Liver (tissue), 6 donors: ENCODE measurements at regions not wholly inside any gene's neighbourhood (a gene's known extent, or its start where the extent isn't known, plus 50 kb on each side); places are given as distances from the start of the nearest gene placed in this dataset.
"Not testable (repeated sequence)": the region's sequence is repeated elsewhere in the genome, so short reads cannot be mapped to it uniquely, and the experiment has no call there.

ENCODE experiments used
- DNase-seq: peaks from one replicate; pipeline ENCODE4 v3.0.0-alpha.2; 2017; ENCODE audit warnings: low spot score
- H3K27ac ChIP-seq, 2 donors: one replicate each; pipeline ENCODE4 v1.7.0; 2013; ENCODE audit warnings: inconsistent platforms in 2 of 2, low read length in 2 of 2, control low read depth in 1 of 2, low read depth in 1 of 2, mild to moderate bottlenecking in 1 of 2
- H3K27me3 ChIP-seq, 4 donors: one replicate each; pipeline versions ENCODE4 v1.6.1 to v1.7.0; 2013; ENCODE audit warnings: low read length in 3 of 4, inconsistent platforms in 1 of 4, mild to moderate bottlenecking in 1 of 4, moderate library complexity in 1 of 4; ENCODE audit not compliant: control insufficient read depth in 4 of 4, insufficient read depth in 4 of 4
- H3K36me3 ChIP-seq, 4 donors: one replicate each; pipeline versions ENCODE4 v1.6.1 to v1.7.0; 2013; ENCODE audit warnings: low read length in 3 of 4, mild to moderate bottlenecking in 3 of 4, low read depth in 1 of 4, moderate library complexity in 1 of 4; ENCODE audit not compliant: control insufficient read depth in 4 of 4, insufficient read depth in 3 of 4
- H3K4me1 ChIP-seq, 4 donors: one replicate each; pipeline versions ENCODE4 v1.6.1 to v1.7.0; 2013; ENCODE audit warnings: low read length in 3 of 4, mild to moderate bottlenecking in 3 of 4, moderate library complexity in 1 of 4; ENCODE audit not compliant: control insufficient read depth in 4 of 4, insufficient read depth in 4 of 4
- H3K4me3 ChIP-seq, 3 donors: one replicate each; pipeline versions ENCODE4 v1.6.1 to v1.7.0; 2013; ENCODE audit warnings: low read length in 3 of 3, control low read depth in 1 of 3, low read depth in 1 of 3, mild to moderate bottlenecking in 1 of 3
- H3K9ac ChIP-seq, 2 donors: one replicate each; pipeline ENCODE4 v1.7.0; 2013; ENCODE audit warnings: low read length in 2 of 2, mild to moderate bottlenecking in 2 of 2, moderate library complexity in 2 of 2, control low read depth in 1 of 2, low read depth in 1 of 2
- H3K9me3 ChIP-seq, 4 donors: one replicate each; pipeline versions ENCODE4 v1.6.1 to v1.7.0; 2013; ENCODE audit warnings: low read length in 3 of 4; ENCODE audit not compliant: control insufficient read depth in 4 of 4
- WGBS: extraction: QIAGEN DNeasy Blood & Tissue Kit; methylation state at CpG from one replicate; pipeline ENCODE4 v1.1.7; 2013; 5-methylcytosine and 5-hydroxymethylcytosine counted together
- donor health status: healthy.
- donor health status: healthy.
- donor health status: healthy.

DNA sequence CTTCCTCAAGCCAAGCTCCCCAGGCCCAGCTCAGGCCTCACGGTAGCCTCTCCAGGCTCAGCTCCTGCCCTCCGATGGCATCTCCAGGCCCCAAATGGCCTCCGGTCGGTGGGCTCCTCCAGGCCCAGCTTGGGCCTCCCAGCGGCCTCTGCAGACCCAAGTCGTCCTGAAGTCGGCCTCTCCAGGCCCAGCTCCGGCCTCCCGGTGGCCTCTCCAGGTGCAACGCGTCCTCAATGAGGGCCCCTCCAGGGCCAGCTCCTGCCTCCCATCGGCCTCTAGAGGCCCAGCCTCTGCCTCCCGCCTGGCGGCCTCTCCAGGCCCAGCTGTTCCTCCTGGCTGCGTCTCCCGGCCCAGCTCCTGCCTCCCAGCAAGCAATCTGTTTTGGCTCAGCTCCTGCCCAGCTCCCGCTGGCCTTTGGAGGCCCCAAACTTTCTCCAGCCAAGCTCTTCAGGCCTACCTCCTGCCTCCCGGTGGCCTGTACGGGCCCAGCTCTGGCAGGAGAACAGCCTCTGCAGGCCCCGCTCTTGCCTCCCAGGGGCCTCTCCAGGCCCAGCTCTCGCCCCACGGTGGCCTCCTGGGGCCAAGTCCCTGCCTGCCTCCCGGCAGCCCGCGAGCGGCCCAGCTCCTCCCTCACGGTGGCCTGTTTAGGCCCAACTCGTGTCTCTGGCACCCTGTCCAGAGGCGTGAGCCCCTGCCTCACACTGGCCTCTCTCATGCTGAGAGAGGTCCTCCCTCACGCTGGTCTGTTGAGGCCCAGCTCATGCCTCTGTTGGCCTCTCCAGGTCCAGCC, 328.1 kb downstream of the ZNF479 start:
- not testable (repeated sequence) for H3K27ac ChIP-seq, H3K36me3 ChIP-seq, DNase-seq, H3K9ac ChIP-seq, H3K4me1 ChIP-seq, H3K4me3 ChIP-seq, H3K9me3 ChIP-seq, H3K27me3 ChIP-seq
- 86% methylated on average over 30 of the region's 30 CpGs for WGBS

DNA sequence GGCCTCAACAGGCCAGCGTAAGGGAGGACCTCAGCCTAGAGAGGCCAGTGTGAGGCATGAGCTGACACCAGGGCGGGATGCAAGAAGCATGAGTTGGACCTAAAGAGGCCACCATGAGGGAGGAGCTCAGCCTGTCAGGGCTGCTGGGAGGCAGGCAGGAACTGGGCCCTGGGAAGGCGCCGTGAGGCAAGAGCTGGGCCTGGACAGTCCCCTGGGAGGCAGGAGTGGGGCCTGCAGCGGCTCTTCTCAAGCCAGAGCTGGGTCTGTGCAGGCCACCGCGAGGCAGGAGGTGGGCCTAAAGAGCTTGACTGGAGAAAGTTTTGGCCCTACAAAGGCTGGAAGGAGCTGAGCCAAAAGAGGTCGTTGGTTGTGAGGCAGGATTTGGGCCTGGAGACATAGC, 328.9 kb downstream of the ZNF479 start:
- not testable (repeated sequence) for H3K4me3 ChIP-seq, H3K36me3 ChIP-seq, H3K9me3 ChIP-seq, H3K27ac ChIP-seq, H3K4me1 ChIP-seq, DNase-seq, H3K9ac ChIP-seq, H3K27me3 ChIP-seq
- WGBS, result 86% methylated on average over 8 of the region's 8 CpGs

GRCh38 chr7:56802191-56802590, 330.0 kb downstream of the ZNF479 start:
- not testable (repeated sequence) for DNase-seq

DNA sequence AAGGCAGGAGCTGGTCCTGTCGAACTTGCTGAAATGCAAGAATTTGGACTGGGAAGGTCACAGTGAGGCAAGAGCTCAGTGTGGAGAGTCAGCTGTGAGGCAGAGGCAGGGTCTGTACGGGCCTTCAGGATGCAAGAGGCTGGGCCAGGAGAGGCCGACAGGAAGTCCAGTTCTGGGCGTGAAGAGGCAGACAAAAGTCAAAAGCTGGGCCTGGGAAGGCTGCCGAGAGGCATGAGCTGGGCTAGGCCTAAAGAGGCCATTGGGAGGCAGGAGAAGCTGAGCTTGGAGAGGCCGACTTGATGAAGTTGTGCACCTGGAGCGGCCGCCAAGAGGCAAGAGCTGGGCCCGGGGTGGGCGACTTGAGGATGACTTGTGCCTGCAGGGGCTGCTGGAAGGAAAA, 330.5 kb downstream of the ZNF479 start:
- not testable (repeated sequence) for H3K27me3 ChIP-seq, H3K4me3 ChIP-seq, H3K27ac ChIP-seq, H3K4me1 ChIP-seq, H3K9ac ChIP-seq, H3K9me3 ChIP-seq, H3K36me3 ChIP-seq, DNase-seq
- 74% methylated on average over 4 of the region's 10 CpGs for WGBS

More at GRCh38 chr7:56802191-56802590, 330.0 kb downstream of the ZNF479 start:
- H3K36me3 ChIP-seq, H3K27me3 ChIP-seq, H3K27ac ChIP-seq, H3K4me3 ChIP-seq, H3K9me3 ChIP-seq, H3K4me1 ChIP-seq, H3K9ac ChIP-seq: not testable (repeated sequence)
- 83% methylated on average over 3 of the region's 9 CpGs for WGBS

- H3K9me3 ChIP-seq, H3K4me3 ChIP-seq, H3K27ac ChIP-seq, DNase-seq, H3K27me3 ChIP-seq, H3K9ac ChIP-seq, H3K4me1 ChIP-seq, H3K36me3 ChIP-seq: not testable (repeated sequence)
- WGBS, result 91% methylated on average over 11 of the region's 11 CpGs
Observed at GRCh38 chr7:56798876-56799275, 333.4 kb downstream of the ZNF479 start.

GRCh38 chr7:56787474-56787873, 344.8 kb downstream of the ZNF479 start:
- H3K36me3 ChIP-seq, H3K9me3 ChIP-seq, H3K27me3 ChIP-seq, DNase-seq, H3K9ac ChIP-seq, H3K4me1 ChIP-seq, H3K4me3 ChIP-seq, H3K27ac ChIP-seq: not testable (repeated sequence)
- 58% methylated on average over 39 of the region's 39 CpGs for WGBS
